Smooth muscle cell (in vitro differentiated cells): ENCODE measurements at regions not wholly inside any gene's neighbourhood (a gene's known extent, or its start where the extent isn't known, plus 50 kb on each side); places are given as distances from the start of the nearest gene placed in this dataset.

ENCODE experiments used
- DNase-seq: peaks from one replicate; lab custom pipeline; 2025; ENCODE audit not compliant: unreplicated experiment; lab: John Stamatoyannopoulos, UW
- H2AFZ ChIP-seq: fragments of 200-600 bp; sonication (generic); 2 replicates; pipeline ENCODE4 v1.6.0; 2016; ENCODE audit warnings: antibody characterized with exemption, low read depth, mild to moderate bottlenecking
- H3F3A ChIP-seq: fragments of 200-600 bp; sonication (generic); 2 replicates; pipeline ENCODE4 v1.6.0; 2017; ENCODE audit warnings: antibody characterized with exemption, low read depth
- H3K27ac ChIP-seq: fragments of 200-600 bp; sonication (generic); 2 replicates; pipeline ENCODE4 v1.5.1; 2016; ENCODE audit warnings: low read depth, mild to moderate bottlenecking
- H3K27me3 ChIP-seq: fragments of 200-600 bp; sonication (generic); 2 replicates; pipeline ENCODE4 v1.6.1; 2016; ENCODE audit warnings: low read depth, mild to moderate bottlenecking
- H3K36me3 ChIP-seq: fragments of 200-600 bp; sonication (generic); 2 replicates; pipeline ENCODE4 v1.5.1; 2016; ENCODE audit warnings: low read depth
- H3K4me1 ChIP-seq: fragments of 200-600 bp; sonication (generic); 2 replicates; pipeline ENCODE4 v1.5.1; 2016; ENCODE audit warnings: low read depth
- H3K4me2 ChIP-seq: fragments of 200-600 bp; sonication (generic); 2 replicates; pipeline ENCODE4 v1.6.0; 2016; ENCODE audit warnings: mild to moderate bottlenecking
- H3K4me3 ChIP-seq: fragments of 200-600 bp; sonication (generic); 2 replicates; pipeline ENCODE4 v1.5.1; 2016; ENCODE audit warnings: mild to moderate bottlenecking
- H3K79me2 ChIP-seq: fragments of 200-600 bp; sonication (generic); 2 replicates; pipeline ENCODE4 v1.6.0; 2016; ENCODE audit warnings: low read depth, mild to moderate bottlenecking
- H3K9ac ChIP-seq: fragments of 200-600 bp; sonication (generic); 2 replicates; pipeline ENCODE4 v1.6.0; 2016; ENCODE audit warnings: low read depth
- H3K9me3 ChIP-seq: fragments of 200-600 bp; sonication (generic); replicated peaks from 2 replicates; pipeline ENCODE4 v1.5.1; 2016; ENCODE audit warnings: low read depth
- H4K20me1 ChIP-seq: fragments of 200-600 bp; sonication (generic); 2 replicates; pipeline ENCODE4 v1.6.0; 2016; ENCODE audit warnings: low read depth
- WGBS: methylation state at CpG from one replicate; pipeline ENCODE4 v1.1.7; 2016; ENCODE audit warnings: low lambda C conversion rate; 5-methylcytosine and 5-hydroxymethylcytosine counted together
- TF ChIP-seq, protein P1 (sequence below): fragments of 200-600 bp; sonication (generic); IDR thresholded peaks from 2 replicates; pipeline ENCODE4 v1.5.1; 2017; ENCODE audit warnings: borderline replicate concordance, mild to moderate bottlenecking, antibody characterized with exemption; ENCODE audit not compliant: insufficient read depth, poor library complexity, severe bottlenecking

DNA sequence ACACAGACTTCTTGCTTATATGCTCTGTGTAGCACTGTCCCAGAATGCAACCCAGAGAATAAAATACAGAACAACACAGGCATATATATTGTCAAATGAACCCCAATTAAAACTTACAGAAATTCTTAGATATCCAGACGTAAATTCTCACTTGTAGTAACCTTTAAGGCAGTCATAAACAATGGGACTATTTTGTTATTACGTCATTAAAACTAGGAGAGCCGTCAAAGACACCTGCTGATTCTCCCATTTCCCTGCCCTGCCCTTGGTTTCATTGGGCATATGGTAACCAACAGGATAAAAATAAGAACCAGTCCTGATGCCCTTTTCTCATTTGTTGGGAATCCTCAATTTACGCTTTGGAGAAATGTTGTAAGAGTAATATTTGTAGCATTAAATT, 871.3 kb upstream of the EYS start:
- H3K4me1 ChIP-seq = no peaks in the 10 kb centered on the region
- TF ChIP-seq, protein P1, sequence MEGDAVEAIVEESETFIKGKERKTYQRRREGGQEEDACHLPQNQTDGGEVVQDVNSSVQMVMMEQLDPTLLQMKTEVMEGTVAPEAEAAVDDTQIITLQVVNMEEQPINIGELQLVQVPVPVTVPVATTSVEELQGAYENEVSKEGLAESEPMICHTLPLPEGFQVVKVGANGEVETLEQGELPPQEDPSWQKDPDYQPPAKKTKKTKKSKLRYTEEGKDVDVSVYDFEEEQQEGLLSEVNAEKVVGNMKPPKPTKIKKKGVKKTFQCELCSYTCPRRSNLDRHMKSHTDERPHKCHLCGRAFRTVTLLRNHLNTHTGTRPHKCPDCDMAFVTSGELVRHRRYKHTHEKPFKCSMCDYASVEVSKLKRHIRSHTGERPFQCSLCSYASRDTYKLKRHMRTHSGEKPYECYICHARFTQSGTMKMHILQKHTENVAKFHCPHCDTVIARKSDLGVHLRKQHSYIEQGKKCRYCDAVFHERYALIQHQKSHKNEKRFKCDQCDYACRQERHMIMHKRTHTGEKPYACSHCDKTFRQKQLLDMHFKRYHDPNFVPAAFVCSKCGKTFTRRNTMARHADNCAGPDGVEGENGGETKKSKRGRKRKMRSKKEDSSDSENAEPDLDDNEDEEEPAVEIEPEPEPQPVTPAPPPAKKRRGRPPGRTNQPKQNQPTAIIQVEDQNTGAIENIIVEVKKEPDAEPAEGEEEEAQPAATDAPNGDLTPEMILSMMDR = no peak
- no peaks in the 10 kb centered on the region for H4K20me1 ChIP-seq
- H3K79me2 ChIP-seq = no peaks in the 10 kb centered on the region
- H3K9ac ChIP-seq = no peak overlapping the region
- no peaks in the 10 kb centered on the region for H3F3A ChIP-seq
- no peak overlapping the region for H3K4me2 ChIP-seq
- no peaks in the 10 kb centered on the region for H3K36me3 ChIP-seq
- H2AFZ ChIP-seq = no peak overlapping the region
- 74% methylated on average over 4 of the region's 4 CpGs for WGBS
- no peak overlapping the region for H3K4me3 ChIP-seq
- H3K9me3 ChIP-seq = no peaks in the 10 kb centered on the region
- H3K27me3 ChIP-seq = no peaks in the 10 kb centered on the region
- DNase-seq = no peak
- no peak overlapping the region for H3K27ac ChIP-seq

DNA sequence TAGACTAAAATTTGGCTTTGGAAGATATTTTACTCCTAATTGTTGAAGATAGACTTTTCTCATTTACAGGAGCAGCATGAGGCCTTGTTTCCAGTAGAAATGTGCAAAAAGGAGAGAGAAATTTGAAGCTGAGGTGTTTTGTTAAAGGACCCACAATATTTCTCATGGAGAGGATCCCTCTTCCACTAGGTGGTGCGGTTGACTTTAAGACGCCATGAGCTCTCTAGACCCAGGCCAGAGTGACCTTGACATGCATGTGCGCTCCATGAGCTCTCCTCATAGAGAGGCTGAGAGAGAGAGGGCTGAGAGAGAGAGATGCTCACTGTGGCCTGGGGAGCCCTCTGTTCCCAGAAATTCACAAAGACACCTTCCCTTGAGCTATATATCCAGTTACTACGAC, 861.2 kb upstream of the EYS start:
- no peaks in the 10 kb centered on the region for H3K4me1 ChIP-seq
- no peaks in the 10 kb centered on the region for H4K20me1 ChIP-seq
- H3K27me3 ChIP-seq = no peaks in the 10 kb centered on the region
- no peak overlapping the region for H3K27ac ChIP-seq
- DNase-seq = no peak
- H3K9me3 ChIP-seq = no peaks in the 10 kb centered on the region
- no peak overlapping the region for H3K4me3 ChIP-seq
- 95% methylated on average over 4 of the region's 4 CpGs for WGBS
- H2AFZ ChIP-seq = no peak overlapping the region
- no peaks in the 10 kb centered on the region for H3K36me3 ChIP-seq
- no peaks in the 10 kb centered on the region for H3K79me2 ChIP-seq
- TF ChIP-seq, protein P1 = no peak
- no peak overlapping the region for H3K9ac ChIP-seq
- H3F3A ChIP-seq = no peaks in the 10 kb centered on the region
- no peak overlapping the region for H3K4me2 ChIP-seq

DNA sequence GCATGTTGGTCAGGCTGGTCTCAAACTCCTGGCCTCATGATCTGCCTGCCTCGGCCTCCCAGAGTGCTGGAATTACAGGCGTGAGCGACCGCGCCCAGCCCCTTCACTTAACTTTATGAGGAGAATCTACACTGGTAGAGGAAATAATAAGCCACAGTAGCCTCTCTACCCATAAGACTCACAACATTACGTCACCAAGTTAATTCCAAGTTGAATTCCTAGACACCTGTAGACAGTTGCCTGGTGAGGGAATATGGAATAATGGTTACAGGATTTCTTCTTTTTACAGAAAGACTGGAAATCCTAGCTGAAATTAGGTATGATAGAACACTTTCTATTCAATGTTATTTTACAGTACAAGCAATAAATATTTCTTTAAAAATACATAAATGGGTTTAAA, 854.5 kb upstream of the EYS start:
- Histone ChIP-seq H3K4me1 (no peaks in the 10 kb centered on the region), H2AFZ (no peak overlapping the region), H3K4me2 (no peak overlapping the region), H3K9ac (no peak overlapping the region), H3K36me3 (no peaks in the 10 kb centered on the region), H3K27ac (no peak overlapping the region), H3K79me2 (no peaks in the 10 kb centered on the region), H3K4me3 (no peak overlapping the region), H3K9me3 (no peaks in the 10 kb centered on the region), H3K27me3 (no peaks in the 10 kb centered on the region), H4K20me1 (no peaks in the 10 kb centered on the region), H3F3A (no peaks in the 10 kb centered on the region)
- 83% methylated on average over 6 of the region's 6 CpGs for WGBS
- no peak for DNase-seq
- TF ChIP-seq, protein P1 = no peak

DNA sequence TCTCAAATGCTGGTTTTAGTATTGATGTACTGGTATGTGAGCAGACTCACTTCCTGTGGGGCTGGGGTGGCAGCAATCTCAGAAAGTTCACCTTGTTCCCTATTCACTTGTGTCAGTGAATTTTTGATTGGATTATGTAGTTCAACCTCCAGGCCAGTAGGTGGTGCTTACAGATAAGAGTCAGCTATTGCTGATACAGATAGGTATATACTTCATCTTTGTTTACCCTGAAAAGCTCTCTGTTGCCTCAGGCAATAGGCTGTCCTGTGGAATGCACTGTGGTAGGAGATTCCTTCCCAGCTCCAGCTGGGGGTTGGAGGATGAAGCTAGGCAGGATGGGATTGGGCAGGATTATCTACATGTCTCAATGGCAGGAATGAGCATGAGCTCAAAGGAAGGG, 851.2 kb upstream of the EYS start:
- H3K9ac ChIP-seq = no peak overlapping the region
- no peaks in the 10 kb centered on the region for H3K4me1 ChIP-seq
- no peaks in the 10 kb centered on the region for H3K9me3 ChIP-seq
- H3K4me2 ChIP-seq = no peak overlapping the region
- H3K27ac ChIP-seq = no peak overlapping the region
- no peaks in the 10 kb centered on the region for H3F3A ChIP-seq
- no peak overlapping the region for H2AFZ ChIP-seq
- no peaks in the 10 kb centered on the region for H3K27me3 ChIP-seq
- H4K20me1 ChIP-seq = no peaks in the 10 kb centered on the region
- DNase-seq = no peak
- H3K36me3 ChIP-seq = no peaks in the 10 kb centered on the region
- H3K4me3 ChIP-seq = no peak overlapping the region
- H3K79me2 ChIP-seq = no peaks in the 10 kb centered on the region
- TF ChIP-seq, protein P1 = no peak
